Stimulated activated CD8-positive, alpha-beta memory T cell treated with anti-CD3 and anti-CD28 coated beads, Interleukin-4, amount 100 ng/mL, for 1 hour (primary cell): ENCODE measurements at regions not wholly inside any gene's neighbourhood (a gene's known extent, or its start where the extent isn't known, plus 50 kb on each side); places are given as distances from the start of the nearest gene placed in this dataset.
"Not testable (repeated sequence)": the region's sequence is repeated elsewhere in the genome, so short reads cannot be mapped to it uniquely, and the experiment has no call there.

Experiments
- DNase-seq, 2 donors: peaks; one replicate each; pipeline ENCODE4 v3.0.0-alpha.2; 2020; ENCODE audit warnings: low read depth in 2 of 2, low spot score in 1 of 2

DNA sequence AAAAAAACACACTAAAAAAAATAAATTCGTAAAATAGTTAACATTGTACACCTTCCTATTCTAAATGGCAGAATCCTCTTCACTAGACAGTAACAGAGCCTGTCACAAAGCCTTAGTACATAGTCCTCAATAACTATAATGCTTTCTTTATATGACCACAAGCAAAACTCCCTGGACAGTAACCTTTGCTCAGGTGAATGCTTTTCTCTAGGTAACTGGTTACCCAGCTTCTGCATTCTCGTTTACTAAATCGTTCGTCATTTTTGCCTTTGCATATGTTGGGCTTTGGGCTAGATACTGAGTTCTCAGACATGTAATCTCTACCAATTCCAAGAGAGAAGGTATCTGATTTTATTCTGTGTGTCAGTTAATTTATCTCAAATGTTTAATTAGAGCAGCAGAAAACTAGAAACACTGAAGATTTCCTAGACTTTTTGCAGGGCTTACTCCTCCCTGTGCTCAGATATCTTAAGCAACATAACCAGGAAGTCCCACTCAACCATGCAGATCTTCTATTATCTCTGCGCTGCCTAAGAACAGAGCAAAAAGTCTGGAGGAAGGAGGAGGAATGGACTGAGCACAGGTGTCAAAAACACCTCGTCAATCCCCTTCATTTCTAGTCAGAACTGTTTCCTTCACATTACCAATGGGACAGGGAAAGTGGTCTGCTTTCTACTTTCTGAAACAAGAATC is 247.7 kb downstream of the SOCS6 start:
- DNase-seq: no peak

GRCh38 chr18:70535041-70535440 is 246.2 kb downstream of the SOCS6 start:
- DNase-seq: no peak

- not testable (repeated sequence) for DNase-seq
Observed at GRCh38 chr18:70525322-70525721, 236.5 kb downstream of the SOCS6 start.

DNA sequence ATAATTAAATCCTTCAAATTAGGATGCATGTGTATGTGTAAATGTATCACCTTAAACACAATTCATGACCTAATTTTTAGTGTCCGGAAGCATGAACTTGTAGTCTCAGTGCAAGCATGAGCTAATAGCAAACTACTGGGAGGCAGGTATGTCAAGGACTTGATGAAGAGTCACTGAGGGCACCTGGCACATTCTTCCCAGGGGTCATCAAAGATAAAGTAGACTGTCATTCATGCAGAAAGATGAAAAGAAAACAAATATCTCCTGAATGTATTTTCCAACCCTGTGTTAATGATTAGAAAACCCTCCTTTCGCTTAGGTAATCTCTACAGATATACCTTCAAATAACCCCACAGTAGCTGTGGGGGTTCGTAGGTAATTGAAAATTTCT is 234.9 kb downstream of the SOCS6 start:
- no peak for DNase-seq

GRCh38 chr18:70523035-70523791 is 234.4 kb downstream of the SOCS6 start:
- no peak for DNase-seq

DNA sequence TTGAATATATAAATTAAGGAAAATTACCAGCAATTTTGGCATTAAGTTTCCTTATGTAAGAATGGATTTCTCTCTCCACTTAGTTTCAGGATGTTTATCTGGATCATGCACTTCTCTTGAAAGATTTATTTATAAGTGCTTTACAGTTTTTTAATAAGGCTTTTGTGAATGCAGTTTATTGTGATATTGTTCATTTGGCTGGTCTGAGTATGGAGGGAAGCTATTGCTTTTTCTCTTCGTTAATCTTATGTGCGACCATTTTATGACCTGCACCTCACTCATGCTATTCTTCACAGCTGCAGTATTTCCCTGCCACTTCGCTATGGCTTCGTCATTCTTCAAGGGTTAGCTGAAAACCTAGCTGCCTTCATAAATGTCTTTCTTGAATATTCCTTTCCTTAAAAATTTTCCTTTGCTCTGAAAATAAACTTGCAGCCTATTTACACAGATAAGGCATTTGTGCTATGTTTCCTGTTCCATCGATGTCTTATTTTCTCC is 233.4 kb downstream of the SOCS6 start:
- DNase-seq: no peak

DNA sequence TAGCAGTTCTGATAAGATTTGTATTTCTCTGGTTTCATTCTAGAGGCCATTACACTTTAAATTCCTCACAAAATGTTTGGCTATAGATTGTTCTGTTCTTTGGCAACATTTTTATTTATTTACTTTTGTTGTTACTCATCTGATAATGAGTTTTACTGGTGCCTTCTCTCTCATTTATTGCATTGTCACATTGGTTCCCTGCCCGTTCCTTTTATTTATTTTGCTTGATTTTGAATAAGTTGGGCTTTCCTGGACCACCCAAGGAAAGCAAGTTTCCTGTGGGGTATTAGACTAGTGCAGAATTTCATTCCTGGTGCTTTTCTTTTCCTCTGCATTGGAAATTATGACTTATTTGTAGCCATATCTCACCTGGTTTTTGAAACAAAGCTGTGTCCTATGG is 232.0 kb downstream of the SOCS6 start:
- no peak for DNase-seq

DNA sequence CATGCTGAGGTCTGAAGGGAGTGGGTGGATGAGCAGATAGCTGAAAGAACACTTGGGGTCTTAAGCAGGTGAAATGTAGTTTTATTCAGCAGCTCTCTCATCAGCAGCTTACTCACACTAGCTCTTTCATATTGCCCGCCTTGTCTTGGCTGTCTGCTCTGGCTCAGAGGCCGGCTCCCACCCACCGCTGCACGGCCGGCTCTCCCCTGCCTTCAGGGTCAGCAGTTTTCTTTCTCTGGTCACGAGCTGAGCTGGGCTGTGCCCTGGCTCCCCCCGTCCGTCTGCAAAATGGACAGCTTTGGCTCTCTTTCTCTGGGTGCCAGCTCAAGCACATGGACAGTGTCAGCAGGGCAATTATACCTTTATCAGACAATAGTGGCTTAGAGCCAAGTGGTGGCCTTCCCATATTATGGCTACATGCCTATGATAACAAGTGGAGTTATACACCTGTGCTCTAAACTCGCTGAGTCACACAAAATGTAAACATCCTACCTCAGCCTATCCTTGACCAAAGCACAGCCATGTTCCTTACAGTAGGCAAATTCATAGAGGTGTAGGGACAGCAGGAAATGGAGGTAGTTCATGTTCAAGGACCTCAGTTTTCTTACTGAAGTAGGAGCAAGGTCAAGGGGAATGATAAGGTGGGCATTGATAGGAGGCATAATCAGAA is 224.8 kb downstream of the SOCS6 start:
- no peak for DNase-seq

- no peak for DNase-seq
Observed at GRCh38 chr18:70507970-70508369, 219.1 kb downstream of the SOCS6 start.

DNA sequence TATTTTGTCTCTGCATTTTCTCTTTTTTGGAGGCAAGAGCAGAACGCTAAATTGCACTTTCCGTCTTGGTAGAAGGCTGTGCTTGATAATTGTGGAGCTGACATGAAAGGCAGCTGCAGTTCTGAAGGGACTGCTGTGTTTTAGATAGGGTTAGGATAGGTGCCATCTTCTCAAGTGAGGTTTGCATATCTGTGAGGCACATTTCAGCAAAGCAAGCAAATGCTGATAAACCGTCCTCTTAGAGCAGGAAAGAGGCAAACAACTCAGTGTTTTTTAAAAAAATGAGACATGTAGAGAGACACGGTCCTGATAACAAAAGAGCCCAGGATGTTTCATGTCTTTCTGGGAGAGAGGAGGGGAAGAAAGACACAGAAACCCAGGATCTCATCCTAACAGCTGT is 217.7 kb downstream of the SOCS6 start:
- DNase-seq: no peak

DNA sequence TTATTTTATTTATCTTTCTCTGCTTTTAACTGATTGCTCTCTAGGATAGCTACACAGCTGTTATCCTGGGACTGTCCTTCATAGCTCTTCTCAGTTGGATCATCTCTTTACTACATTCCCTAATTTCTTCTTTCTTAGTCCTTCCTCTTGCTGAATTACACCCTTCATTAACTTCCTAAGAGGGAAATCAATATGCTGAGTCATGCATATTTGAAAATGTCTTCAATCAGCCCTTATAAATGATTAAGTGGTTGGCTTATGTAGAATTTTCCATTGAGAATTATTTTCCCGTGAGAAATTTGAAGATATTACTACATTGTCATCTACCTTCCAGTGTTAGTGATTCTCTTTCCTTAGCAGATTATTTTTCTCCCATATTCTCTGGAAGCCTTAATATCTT is 214.2 kb downstream of the SOCS6 start:
- DNase-seq: no peak

DNA sequence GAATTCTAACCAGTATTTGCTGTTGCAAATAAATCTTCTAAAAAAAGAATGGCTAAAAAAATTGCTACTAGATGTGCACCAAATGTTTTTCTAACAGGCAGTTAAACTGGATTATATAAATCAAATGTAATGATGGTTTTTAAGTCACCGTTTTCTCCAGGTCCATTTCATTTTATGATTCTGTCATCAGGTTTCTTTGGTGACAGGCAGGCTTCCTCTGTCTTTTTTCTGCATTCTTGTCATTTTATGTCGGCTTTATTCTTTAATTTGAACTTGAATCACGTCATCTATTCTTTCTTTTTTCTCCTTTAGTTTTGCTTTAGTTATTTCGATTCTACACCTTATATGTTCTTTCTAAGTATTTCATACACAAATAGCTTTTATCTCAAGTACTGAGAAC is 212.5 kb downstream of the SOCS6 start:
- no peak for DNase-seq

DNA sequence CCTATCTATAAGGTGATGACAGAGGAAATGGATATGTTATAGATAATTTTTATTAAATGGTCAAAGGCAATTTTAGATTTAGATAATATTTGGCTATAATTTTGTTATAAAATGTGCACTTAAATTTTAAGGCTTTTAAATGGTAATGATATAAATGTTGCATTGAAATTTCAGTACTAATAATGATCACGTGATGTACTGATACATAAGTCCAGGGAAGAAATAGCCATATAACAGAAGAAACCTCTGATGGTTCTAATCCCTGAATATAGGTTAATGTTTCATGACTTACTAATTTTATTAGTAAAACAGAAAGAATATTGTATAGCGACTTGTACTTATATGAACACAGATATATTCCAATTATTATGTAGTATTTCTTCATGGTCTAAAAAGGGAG is 211.9 kb downstream of the SOCS6 start:
- DNase-seq: no peak

- no peak for DNase-seq
Observed at GRCh38 chr18:70499218-70499691, 210.4 kb downstream of the SOCS6 start.

DNA sequence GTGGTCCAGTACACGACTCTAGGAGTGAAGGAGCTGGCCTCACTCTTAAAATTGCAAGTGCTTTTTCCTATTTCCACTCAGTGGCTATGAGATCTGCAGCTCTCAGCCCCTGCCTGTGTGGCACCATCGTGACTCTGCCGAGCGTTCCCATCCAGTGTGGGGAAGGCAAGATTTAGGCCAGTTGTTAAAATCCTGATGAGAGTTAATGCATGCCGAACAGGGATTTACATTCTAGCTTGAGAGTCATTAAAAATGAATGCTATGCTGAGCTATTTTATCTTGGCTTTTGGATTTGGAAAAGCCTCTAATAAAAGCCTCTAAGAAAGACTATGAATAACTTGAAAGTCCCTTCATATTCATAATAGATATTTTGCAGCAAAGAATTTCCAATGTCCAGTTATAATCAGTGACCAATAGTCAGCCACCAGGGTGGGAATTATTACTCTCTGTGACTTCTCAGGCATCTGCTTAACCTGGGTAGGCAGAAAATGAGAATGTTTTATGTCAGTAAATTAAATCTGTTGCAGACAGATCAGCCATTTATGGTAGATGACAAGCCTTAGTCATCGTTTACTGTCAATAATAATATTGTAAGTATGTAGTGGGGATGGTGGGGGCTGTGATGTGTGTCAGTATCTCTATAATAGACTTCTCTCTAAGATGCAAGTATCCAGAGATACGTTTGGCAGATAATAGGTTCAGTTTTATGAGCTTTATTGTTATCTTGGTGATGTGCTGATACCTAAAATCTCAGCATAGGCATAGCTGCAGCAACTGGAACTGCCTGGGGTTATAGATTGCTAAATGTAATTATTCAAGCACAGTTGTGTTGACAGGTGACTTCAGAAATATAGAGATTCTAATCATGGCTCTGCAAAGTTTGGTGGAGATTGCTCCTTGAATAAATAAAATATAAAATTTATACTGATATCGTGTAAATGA is 207.8 kb downstream of the SOCS6 start:
- DNase-seq: no peak

DNA sequence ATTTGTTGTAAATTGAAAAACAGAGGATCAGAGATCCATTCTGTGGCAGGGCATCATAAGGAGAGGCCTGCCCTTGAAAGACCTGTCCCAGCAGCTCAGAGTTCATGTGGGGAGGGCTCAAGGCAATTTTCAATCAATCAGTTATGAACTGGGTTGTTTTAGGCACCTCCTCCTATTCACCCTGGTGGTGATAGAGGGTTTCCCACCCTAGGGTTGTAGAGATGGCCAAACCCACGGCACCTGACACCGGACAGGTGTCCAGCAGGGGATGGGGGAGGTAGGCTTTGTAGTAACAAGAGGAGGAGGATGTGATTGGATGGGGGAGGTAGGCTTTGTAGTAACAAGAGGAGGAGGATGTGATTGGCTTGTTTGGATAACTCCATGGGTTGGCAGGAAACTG is 205.7 kb downstream of the SOCS6 start:
- no peak for DNase-seq

DNA sequence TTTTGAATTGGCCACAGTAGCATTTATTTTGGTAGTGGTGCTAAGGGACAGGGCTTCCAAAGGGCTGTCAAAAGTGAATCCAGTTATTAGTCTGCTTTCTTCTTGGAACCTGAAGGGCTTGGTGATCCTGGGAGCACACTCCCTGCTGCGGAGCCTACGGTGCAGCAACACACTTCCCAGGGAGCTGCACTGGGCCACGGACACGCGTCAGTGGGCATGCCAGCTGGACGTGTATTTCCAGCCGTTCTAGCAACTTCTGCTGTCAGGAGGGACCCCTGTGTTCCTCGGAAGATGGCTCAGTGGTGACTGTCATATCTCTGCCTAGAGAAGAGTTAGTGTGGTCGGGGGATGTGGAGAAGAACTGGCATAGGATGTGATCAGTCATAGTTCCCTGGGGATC is 204.6 kb downstream of the SOCS6 start:
- no peak for DNase-seq

DNA sequence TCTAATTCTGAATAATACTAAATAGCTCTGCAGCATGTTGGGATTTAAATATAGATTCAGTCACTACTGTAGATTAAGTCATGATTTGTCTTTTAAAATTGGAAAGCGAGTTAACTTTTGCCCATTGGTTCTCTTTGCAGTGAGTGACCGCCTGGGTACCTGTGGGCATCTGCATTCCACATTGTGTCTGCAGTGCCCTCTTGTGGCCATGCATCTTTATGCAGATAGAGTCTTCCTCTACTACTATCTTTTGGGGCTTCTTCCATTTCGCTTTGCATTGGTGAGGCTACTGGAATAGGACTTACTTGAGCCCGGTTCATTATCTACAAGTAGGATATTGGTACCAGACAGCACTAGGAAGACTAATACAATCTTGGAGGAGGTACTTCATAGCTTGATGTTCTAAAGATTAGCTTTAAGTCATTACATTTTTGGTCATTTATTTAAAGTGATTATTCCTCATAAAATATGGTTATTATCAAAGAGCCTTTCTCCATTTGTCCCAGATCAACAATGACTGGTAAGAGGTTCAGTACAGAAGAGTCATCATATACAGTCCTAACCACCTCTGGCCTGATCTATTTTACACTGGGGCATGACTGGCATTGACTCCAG is 203.0 kb downstream of the SOCS6 start:
- peak in 1 of 2 donors; percentile 3 for DNase-seq

- DNase-seq: peak in 1 of 2 donors; percentile 9
Observed at GRCh38 chr18:70489986-70490933, 201.4 kb downstream of the SOCS6 start.
